ENCODE measurements at regions not wholly inside any gene's neighbourhood (a gene's known extent, or its start where the extent isn't known, plus 50 kb on each side); places are given as distances from the start of the nearest gene placed in this dataset.

GRCh38 chr6:17013701-17014100 lies 88.1 kb upstream of the STMND1 start:
- H3K27me3 ChIP-seq: no peaks in the 10 kb centered on the region
- no peaks in the 10 kb centered on the region for H3K9me3 ChIP-seq
- intact Hi-C loops (cut with DNase I; ENCODE audit: low total_unique reads): no loop called here
- no peaks in the 10 kb centered on the region for H3K4me1 ChIP-seq
- DNase-seq: no peak
- H3K27ac ChIP-seq: no peak overlapping the region
- H3K36me3 ChIP-seq: no peaks in the 10 kb centered on the region
- TF ChIP-seq POLR2A (IDR thresholded peaks at IDR 0.05): no peak
- no peak for TF ChIP-seq CTCF (IDR thresholded peaks at IDR 0.05)
- no peak overlapping the region for H3K4me3 ChIP-seq

GRCh38 chr6:17012421-17013225 lies 89.2 kb upstream of the STMND1 start:
- Histone ChIP-seq H3K27me3 (no peaks in the 10 kb centered on the region), H3K4me1 (no peaks in the 10 kb centered on the region), H3K4me3 (no peak overlapping the region), H3K36me3 (no peaks in the 10 kb centered on the region), H3K9me3 (no peaks in the 10 kb centered on the region), H3K27ac (peak overlapping the region; percentile 21 to 56)
- TF ChIP-seq POLR2A (IDR thresholded peaks at IDR 0.05) (no peak), CTCF (IDR thresholded peaks at IDR 0.05) (peak; percentile 9 to 22 (median 18))
- intact Hi-C loops (cut with DNase I; ENCODE audit: low total_unique reads): no loop called here
- DNase-seq: peak; percentile 27 to 57

- Histone ChIP-seq H3K27ac (peak overlapping the region in 1 of 2 donors; percentile 56), H3K4me3 (no peak overlapping the region)
These were observed 89.9 kb upstream of the STMND1 start for GRCh38 chr6:17011985-17012384.

GRCh38 chr6:17007749-17008148 lies 94.1 kb upstream of the STMND1 start:
- H3K9me3 ChIP-seq: no peaks in the 10 kb centered on the region
- TF ChIP-seq CTCF (IDR thresholded peaks at IDR 0.05): no peak
- TF ChIP-seq POLR2A (IDR thresholded peaks at IDR 0.05): no peak
- H3K4me1 ChIP-seq: no peaks in the 10 kb centered on the region
- H3K4me3 ChIP-seq: no peak overlapping the region
- intact Hi-C loops (cut with DNase I; ENCODE audit: low total_unique reads): no loop called here
- H3K27me3 ChIP-seq: no peaks in the 10 kb centered on the region
- no peak for DNase-seq
- no peak overlapping the region for H3K27ac ChIP-seq
- no peaks in the 10 kb centered on the region for H3K36me3 ChIP-seq

More at GRCh38 chr6:17011985-17012384, 89.9 kb upstream of the STMND1 start:
- H3K27me3 ChIP-seq: no peaks in the 10 kb centered on the region
- intact Hi-C loops (cut with DNase I; ENCODE audit: low total_unique reads): no loop called here
- H3K36me3 ChIP-seq: no peaks in the 10 kb centered on the region
- no peaks in the 10 kb centered on the region for H3K4me1 ChIP-seq
- DNase-seq: no peak
- no peak for TF ChIP-seq CTCF (IDR thresholded peaks at IDR 0.05)
- no peak for TF ChIP-seq POLR2A (IDR thresholded peaks at IDR 0.05)
- no peaks in the 10 kb centered on the region for H3K9me3 ChIP-seq

DNA sequence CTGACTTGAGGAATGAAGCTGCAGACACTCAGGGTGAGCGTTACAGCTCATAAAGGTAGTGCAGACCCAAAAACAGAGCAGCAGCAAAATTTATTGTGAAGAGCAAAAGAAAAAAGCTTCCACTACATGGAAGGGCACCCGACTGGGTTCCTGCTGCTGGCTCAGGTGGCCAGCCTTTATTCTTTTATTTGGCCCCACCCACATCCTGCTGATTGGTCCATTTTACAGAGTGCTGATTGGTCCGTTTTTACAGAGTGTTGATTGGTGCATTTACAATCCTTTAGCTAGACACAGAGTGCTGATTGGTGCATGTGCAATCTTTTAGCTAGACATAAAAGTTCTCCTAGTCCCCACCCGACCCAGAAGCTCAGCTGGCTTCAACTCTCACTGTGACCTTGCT lies 95.3 kb upstream of the STMND1 start:
- Histone ChIP-seq H3K27ac (no peak overlapping the region), H3K27me3 (no peaks in the 10 kb centered on the region), H3K36me3 (no peaks in the 10 kb centered on the region), H3K9me3 (no peaks in the 10 kb centered on the region), H3K4me3 (no peak overlapping the region), H3K4me1 (no peaks in the 10 kb centered on the region)
- DNase-seq: no peak
- TF ChIP-seq POLR2A (IDR thresholded peaks at IDR 0.05): no peak
- TF ChIP-seq CTCF (IDR thresholded peaks at IDR 0.05): no peak
- intact Hi-C loops (cut with DNase I; ENCODE audit: low total_unique reads): no loop called here
